ENCODE measurements at regions not wholly inside any gene's neighbourhood (a gene's known extent, or its start where the extent isn't known, plus 50 kb on each side); places are given as distances from the start of the nearest gene placed in this dataset.
"Not testable (repeated sequence)": the region's sequence is repeated elsewhere in the genome, so short reads cannot be mapped to it uniquely, and the experiment has no call there.

DNA sequence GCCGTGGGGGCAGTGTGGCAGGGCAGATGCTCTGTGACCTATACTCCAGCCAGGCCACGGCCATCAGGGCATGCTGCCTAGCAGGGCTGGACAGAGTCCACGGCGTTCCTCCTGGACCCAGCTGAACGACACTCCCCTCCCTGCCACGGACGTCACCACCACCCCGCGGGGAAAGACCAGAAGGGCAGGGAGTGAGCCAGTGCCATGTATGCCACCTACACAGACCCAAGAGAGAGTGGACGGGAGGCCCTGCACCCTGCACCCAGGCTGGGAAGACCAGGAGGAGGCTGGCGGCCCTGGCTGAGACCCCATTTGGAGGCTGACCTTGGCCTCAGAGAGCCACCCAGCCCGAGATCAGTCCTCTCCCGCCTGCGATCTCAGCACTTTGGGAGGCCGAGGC lies 101.9 kb downstream of the FAM53A start:
- no peak for TF ChIP-seq CTCF (IDR thresholded peaks at IDR 0.05)
- TF ChIP-seq POLR2AphosphoS5 (IDR thresholded peaks at IDR 0.05) = no peak
- TF ChIP-seq EP300 (IDR thresholded peaks at IDR 0.05) = no peak
- TF ChIP-seq POLR2A (IDR thresholded peaks at IDR 0.05) = no peak
- no peak for ATAC-seq

DNA sequence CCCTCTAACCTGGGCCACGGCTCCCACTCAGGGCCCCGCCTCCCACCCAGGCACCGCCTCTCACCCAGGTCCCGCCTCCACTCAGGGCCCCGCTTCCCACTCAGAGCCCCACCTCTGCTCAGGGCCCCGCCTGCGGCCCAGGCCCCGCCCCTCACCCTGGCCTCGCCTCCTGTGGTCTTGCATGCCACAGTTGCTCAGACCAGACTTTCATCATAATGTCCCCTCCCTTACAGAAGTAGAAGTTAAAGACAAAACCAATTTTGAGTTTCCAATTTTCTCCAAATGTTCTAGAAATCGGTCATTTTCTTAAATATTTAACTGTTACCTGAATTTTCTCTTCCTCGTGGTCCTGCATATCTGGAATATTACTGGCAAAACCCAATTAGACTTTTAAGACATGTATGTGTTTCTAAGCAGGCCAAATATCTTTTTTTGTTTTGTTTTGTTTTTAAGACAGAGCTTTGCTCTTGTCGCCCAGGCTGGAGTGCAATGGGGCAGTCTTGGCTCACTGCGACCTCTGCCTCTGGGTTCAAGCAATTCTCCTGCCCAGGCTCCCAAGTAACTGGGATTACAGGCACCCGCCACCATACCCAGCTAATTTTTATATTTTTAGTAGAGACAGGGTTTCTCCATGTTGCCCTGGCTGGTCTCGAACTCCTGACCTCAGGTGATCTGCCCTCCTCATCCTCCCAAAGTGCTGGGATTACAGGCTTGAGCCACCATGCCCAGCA lies 102.8 kb downstream of the FAM53A start:
- peaks cover 31% of the 10 kb centered on the region for H3K27me3 ChIP-seq
- not testable (repeated sequence) for H3K36me3 ChIP-seq, H3K4me3 ChIP-seq, H3K9me3 ChIP-seq
- H3K27ac ChIP-seq = peak overlapping the region in 3 of 4 donors; percentile 17 to 60 (median 34)
- peaks cover 0 to 31% (median 7%) of the 10 kb centered on the region in 3 donors for H3K4me1 ChIP-seq
- peak; percentile 80 for ATAC-seq
- 20 to 39% methylated on average over 4 to 6 of the region's 15 CpGs for WGBS, 2 donors (ENCODE audit: low coverage in 1 of 2)

More for the DNA sequence above, 101.9 kb downstream of the FAM53A start:
- H3K9me3 ChIP-seq = no peaks in the 10 kb centered on the region
- no peaks in the 10 kb centered on the region for H3K36me3 ChIP-seq
- H3K4me3 ChIP-seq = no peak overlapping the region
- peak overlapping the region in 1 of 4 donors; percentile 60 for H3K27ac ChIP-seq
- H3K4me1 ChIP-seq = peaks cover 0 to 31% (median 7%) of the 10 kb centered on the region in 3 donors
- H3K27me3 ChIP-seq = peaks cover 22% of the 10 kb centered on the region
- WGBS, 2 donors (ENCODE audit: low coverage in 1 of 2) = 17% methylated on average over 2 of the region's 15 CpGs; no CpG with 5 or more reads in 1 of the 2 donors

GRCh38 chr4:1580692-1581012 lies 103.5 kb downstream of the FAM53A start:
- no CpG with 5 or more reads among the region's 16 CpGs for WGBS, 2 donors (ENCODE audit: low coverage in 1 of 2)
- H3K27ac ChIP-seq = peak overlapping the region in 3 of 4 donors; percentile 83 to 93 (median 83)
- H3K4me3 ChIP-seq = peak overlapping the region in 1 of 2 donors; percentile 74
- peaks cover 37% of the 10 kb centered on the region for H3K27me3 ChIP-seq
- not testable (repeated sequence) for H3K9me3 ChIP-seq, ATAC-seq, H3K36me3 ChIP-seq
- peaks cover 0 to 31% (median 7%) of the 10 kb centered on the region in 3 donors for H3K4me1 ChIP-seq

DNA sequence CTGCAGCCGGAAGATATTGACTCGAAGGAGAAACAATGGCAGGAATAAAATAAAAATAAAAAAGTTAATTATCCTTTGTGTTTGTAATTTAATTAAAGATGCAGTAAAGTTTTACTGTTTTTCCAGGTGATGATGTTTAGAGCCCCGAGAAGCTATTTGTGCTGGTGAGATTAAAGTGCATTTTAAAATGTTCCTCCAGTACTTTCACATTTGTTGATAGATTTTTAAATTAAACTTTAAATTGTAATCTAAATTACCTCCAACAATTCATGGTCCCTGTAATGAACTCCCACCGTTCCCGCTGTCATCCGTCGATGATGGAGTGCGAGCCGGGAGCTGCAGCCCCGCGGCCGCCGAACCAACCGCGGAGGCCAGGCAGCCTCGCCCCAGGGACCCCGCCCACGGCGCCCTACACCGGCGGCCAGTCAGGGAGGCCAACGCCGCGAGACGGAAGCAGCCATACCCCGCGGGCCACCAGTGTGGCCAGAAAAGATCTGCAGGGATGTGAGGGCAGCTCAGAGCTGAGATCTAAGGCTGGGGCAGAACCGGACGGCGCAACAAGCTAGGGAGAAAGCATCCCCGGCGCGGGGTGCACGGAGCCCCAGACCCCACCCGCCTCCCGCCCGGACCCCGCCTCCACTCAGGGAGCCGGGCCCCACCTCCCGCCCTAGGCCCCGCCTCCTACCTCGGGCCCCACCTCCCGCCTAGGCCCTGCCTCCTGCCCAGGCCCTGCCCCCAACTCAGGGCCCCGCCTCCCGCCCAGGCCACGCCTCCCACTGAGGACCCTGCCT lies 104.0 kb downstream of the FAM53A start:
- Histone ChIP-seq H3K27ac (peak overlapping the region in 3 of 4 donors; percentile 83 to 93 (median 83)), H3K4me3 (peak overlapping the region; percentile 39 to 74), H3K4me1 (peaks cover 0 to 31% (median 7%) of the 10 kb centered on the region in 3 donors), H3K9me3 (no peaks in the 10 kb centered on the region), H3K27me3 (peaks cover 42% of the 10 kb centered on the region), H3K36me3 (no peaks in the 10 kb centered on the region)
- WGBS, 2 donors (ENCODE audit: low coverage in 1 of 2) = 1 to 20% methylated on average over 1 to 6 of the region's 46 CpGs
- TF ChIP-seq EP300 (IDR thresholded peaks at IDR 0.05) = no peak
- TF ChIP-seq POLR2A (IDR thresholded peaks at IDR 0.05) = peak; percentile 22 to 50
- TF ChIP-seq POLR2AphosphoS5 (IDR thresholded peaks at IDR 0.05) = no peak
- peak; percentile 81 for ATAC-seq

DNA sequence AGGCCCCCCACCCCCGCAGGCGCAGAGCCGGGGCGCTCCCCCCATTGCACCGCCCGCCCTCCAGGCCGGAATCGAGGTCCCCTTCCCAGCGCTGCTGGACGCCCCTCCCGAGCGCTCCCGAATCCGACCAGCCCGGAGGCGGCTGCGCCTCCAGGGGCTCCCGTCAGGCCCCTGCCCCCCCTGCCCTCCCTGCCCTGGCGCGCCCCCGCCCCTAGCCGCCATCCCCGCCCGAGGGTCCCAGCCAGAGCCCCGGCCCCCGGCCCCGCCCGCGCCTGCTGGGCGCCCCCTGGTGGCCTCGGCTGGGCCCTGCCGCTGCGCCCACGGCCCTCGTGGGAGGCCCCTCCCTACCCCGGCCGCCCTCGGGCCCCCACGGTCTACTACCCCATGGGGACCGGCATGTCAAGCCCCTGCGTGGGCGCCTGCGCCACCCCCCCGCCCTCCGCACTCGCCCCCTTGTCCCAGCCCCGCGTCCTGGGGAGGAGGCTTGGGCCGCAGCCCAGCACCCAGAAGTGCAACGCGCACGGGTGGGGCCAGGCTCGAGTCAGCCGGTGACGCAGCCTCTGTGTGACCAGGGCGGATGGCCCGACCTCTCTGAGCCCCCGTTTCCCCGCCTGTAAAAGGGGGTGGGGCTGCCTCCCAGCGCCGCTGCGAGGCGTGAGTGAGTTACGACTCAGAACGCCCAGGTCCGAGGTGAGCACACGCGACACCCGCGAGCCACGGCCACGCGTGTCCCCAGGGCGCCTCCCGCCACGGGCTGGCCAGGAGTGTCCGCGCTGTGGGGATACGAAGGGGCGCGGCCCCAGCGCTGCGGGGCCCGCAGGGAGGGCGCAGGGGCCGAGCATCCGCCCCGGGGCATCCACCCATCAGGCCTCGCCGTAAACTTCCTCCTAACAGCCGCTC lies 104.9 kb downstream of the FAM53A start:
- 0 to 13% methylated on average over 3 to 4 of the region's 91 CpGs for WGBS, 2 donors (ENCODE audit: low coverage in 1 of 2)
- no peaks in the 10 kb centered on the region for H3K36me3 ChIP-seq
- H3K27ac ChIP-seq = peak overlapping the region; percentile 10 to 93 (median 83)
- peak overlapping the region; percentile 39 to 74 for H3K4me3 ChIP-seq
- H3K9me3 ChIP-seq = no peaks in the 10 kb centered on the region
- peaks cover 50% of the 10 kb centered on the region for H3K27me3 ChIP-seq
- peaks cover 0 to 31% (median 7%) of the 10 kb centered on the region in 3 donors for H3K4me1 ChIP-seq
- ATAC-seq = peak; percentile 76
- TF ChIP-seq EP300 (IDR thresholded peaks at IDR 0.05) (no peak), POLR2A (IDR thresholded peaks at IDR 0.05) (peak; percentile 13 to 37), CTCF (IDR thresholded peaks at IDR 0.05) (peak in 3 of 4 experiments; percentile 35 to 86 (median 46)), POLR2AphosphoS5 (IDR thresholded peaks at IDR 0.05) (peak; percentile 6)
